Fibroblast of lung (primary cell): ENCODE measurements at regions not wholly inside any gene's neighbourhood (a gene's known extent, or its start where the extent isn't known, plus 50 kb on each side); places are given as distances from the start of the nearest gene placed in this dataset.
"Not testable (repeated sequence)": the region's sequence is repeated elsewhere in the genome, so short reads cannot be mapped to it uniquely, and the experiment has no call there.

ENCODE experiments used
- CTCF ChIP-seq, 2 donors: IDR thresholded peaks in 1 of 2; conservative IDR thresholded peaks in 1 of 2; 1 replicate in 1 of 2; 2 replicates in 1 of 2; pipeline ENCODE4 v1.5.1; 2011 to 2012; ENCODE audit warnings: low read length in 2 of 2, control low read depth in 1 of 2, inconsistent platforms in 1 of 2, low read depth in 1 of 2, mild to moderate bottlenecking in 1 of 2
- EZH2 ChIP-seq: IDR thresholded peaks from 2 replicates; pipeline ENCODE4 v1.5.1; 2012; ENCODE audit warnings: low read length, control low read depth, mild to moderate bottlenecking; ENCODE audit errors: missing control alignments

GRCh38 chr20:25862967-25863530, 166.4 kb upstream of the ZNF337 start:
- TF ChIP-seq CTCF (conservative IDR thresholded peaks at IDR 0.05 in 1 of 2, IDR thresholded peaks at IDR 0.05 in 1 of 2; ENCODE audit: low read depth in 1 of 2, low read length in 2 of 2); EZH2: not testable (repeated sequence)
